ENCODE measurements at regions not wholly inside any gene's neighbourhood (a gene's known extent, or its start where the extent isn't known, plus 50 kb on each side); places are given as distances from the start of the nearest gene placed in this dataset.

- TF ChIP-seq CTCF (IDR thresholded peaks at IDR 0.05; ENCODE audit: poor library complexity) (no peak), EZH2 (IDR thresholded peaks at IDR 0.05; ENCODE audit: borderline replicate concordance) (no peak), EZH2phosphoT487 (IDR thresholded peaks at IDR 0.05; ENCODE audit: low read depth, severe bottlenecking, unreplicated experiment) (no peak)
Observed at GRCh38 chr6:22670605-22671004, 101.2 kb downstream of the HDGFL1 start.
